GM12891 (cell line): ENCODE measurements at regions not wholly inside any gene's neighbourhood (a gene's known extent, or its start where the extent isn't known, plus 50 kb on each side); places are given as distances from the start of the nearest gene placed in this dataset.

Source experiments
- POLR2A ChIP-seq: IDR thresholded peaks from 2 replicates; pipeline ENCODE4 v1.6.1; 2011; ENCODE audit warnings: low read depth, low read length, control low read depth
- POLR2AphosphoS5 ChIP-seq: IDR thresholded peaks from 2 replicates; pipeline ENCODE4 v1.6.1; 2011; ENCODE audit warnings: low read depth, low read length, control low read depth

DNA sequence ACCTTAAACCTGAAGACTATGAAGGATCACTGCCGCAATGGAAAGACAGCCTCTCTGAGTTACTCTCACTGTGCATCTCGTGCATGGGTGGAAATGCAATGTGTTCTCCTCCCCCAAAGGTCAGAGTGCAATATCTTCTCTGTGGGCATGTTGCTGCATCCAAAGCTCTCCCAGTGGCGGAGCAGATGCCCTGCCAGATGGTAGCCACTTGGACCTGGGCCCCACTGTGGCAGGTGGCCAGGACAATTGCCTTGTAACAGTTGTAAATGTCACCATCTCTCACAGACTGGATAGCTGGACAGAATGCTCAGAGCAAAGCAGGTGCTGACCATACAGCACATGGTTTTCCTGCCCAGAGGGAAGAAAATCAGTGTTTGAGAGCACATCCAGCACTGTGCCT lies 542.0 kb downstream of the FAM181B start:
- TF ChIP-seq POLR2A (no peak), POLR2AphosphoS5 (no peak)
